Spleen (tissue), 7 donors: ENCODE measurements at regions not wholly inside any gene's neighbourhood (a gene's known extent, or its start where the extent isn't known, plus 50 kb on each side); places are given as distances from the start of the nearest gene placed in this dataset.

Experiments used
- POLR2A ChIP-seq, 3 donors: fragments of 450-650 bp; IDR thresholded peaks; one replicate each; pipeline ENCODE4 v1.5.1; 2017; ENCODE audit warnings: antibody characterized with exemption in 3 of 3, mild to moderate bottlenecking in 1 of 3
- POLR2AphosphoS5 ChIP-seq, 3 donors: sonication (generic); formaldehyde crosslinking; IDR thresholded peaks; one replicate each; pipeline ENCODE4 v1.5.1; 2017; ENCODE audit warnings: antibody characterized with exemption in 3 of 3
- TF ChIP-seq, protein P1 (sequence below), 11 experiments: fragments of 200-600 bp in 7 of 11; fragments of 450-650 bp in 4 of 11; sonication (generic) in 4 of 11; IDR thresholded peaks in 8 of 11; conservative IDR thresholded peaks in 3 of 11; 1 replicate in 7 of 11; 2 replicates in 4 of 11; pipeline versions ENCODE4 v1.4.0 to v1.8.0; 2016 to 2021; ENCODE audit warnings: antibody characterized with exemption in 11 of 11, inconsistent platforms in 4 of 11, mild to moderate bottlenecking in 1 of 11
- donor health status: DM: no; HTN: no; CAD: no; lungs with moderate emphysema.
- donor health status: DM: no; HTN: no; CAD: no.
- donor health status: DM: no; HTN: no; CAD: no.

DNA sequence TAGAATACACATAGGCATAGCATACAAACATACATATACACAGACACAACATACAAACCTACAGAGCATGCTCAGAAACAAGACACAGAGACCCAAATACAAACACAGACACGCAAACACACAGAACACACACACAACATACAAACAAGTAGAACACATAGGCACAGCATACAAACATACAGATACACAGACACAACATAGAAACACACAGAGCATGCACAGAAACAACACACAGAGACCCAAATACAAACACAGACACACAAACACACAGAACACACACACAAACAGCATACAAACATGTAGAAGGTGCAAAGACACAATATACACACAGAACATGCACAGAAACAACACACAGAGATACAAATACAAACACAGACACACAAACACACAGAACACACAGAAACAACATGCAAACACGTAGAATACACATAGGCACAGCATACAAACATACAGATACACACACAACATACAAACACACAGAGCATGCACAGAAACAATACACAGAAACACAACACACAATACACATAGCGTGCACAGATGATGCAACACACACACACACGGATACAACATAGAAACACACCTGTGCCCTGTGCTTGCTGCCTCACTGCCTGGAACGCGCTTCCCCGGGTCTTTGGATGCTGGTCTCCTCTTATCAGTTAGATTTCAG, 469.0 kb upstream of the CDH4 start:
- no peak for TF ChIP-seq POLR2AphosphoS5 (IDR thresholded peaks at IDR 0.05)
- TF ChIP-seq, protein P1, sequence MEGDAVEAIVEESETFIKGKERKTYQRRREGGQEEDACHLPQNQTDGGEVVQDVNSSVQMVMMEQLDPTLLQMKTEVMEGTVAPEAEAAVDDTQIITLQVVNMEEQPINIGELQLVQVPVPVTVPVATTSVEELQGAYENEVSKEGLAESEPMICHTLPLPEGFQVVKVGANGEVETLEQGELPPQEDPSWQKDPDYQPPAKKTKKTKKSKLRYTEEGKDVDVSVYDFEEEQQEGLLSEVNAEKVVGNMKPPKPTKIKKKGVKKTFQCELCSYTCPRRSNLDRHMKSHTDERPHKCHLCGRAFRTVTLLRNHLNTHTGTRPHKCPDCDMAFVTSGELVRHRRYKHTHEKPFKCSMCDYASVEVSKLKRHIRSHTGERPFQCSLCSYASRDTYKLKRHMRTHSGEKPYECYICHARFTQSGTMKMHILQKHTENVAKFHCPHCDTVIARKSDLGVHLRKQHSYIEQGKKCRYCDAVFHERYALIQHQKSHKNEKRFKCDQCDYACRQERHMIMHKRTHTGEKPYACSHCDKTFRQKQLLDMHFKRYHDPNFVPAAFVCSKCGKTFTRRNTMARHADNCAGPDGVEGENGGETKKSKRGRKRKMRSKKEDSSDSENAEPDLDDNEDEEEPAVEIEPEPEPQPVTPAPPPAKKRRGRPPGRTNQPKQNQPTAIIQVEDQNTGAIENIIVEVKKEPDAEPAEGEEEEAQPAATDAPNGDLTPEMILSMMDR (IDR thresholded peaks at IDR 0.05 in 8 of 11, conservative IDR thresholded peaks at IDR 0.05 in 3 of 11) = no peak
- TF ChIP-seq POLR2A (IDR thresholded peaks at IDR 0.05) = no peak
